ENCODE measurements at regions not wholly inside any gene's neighbourhood (a gene's known extent, or its start where the extent isn't known, plus 50 kb on each side); places are given as distances from the start of the nearest gene placed in this dataset.
"Not testable (repeated sequence)": the region's sequence is repeated elsewhere in the genome, so short reads cannot be mapped to it uniquely, and the experiment has no call there.

DNA sequence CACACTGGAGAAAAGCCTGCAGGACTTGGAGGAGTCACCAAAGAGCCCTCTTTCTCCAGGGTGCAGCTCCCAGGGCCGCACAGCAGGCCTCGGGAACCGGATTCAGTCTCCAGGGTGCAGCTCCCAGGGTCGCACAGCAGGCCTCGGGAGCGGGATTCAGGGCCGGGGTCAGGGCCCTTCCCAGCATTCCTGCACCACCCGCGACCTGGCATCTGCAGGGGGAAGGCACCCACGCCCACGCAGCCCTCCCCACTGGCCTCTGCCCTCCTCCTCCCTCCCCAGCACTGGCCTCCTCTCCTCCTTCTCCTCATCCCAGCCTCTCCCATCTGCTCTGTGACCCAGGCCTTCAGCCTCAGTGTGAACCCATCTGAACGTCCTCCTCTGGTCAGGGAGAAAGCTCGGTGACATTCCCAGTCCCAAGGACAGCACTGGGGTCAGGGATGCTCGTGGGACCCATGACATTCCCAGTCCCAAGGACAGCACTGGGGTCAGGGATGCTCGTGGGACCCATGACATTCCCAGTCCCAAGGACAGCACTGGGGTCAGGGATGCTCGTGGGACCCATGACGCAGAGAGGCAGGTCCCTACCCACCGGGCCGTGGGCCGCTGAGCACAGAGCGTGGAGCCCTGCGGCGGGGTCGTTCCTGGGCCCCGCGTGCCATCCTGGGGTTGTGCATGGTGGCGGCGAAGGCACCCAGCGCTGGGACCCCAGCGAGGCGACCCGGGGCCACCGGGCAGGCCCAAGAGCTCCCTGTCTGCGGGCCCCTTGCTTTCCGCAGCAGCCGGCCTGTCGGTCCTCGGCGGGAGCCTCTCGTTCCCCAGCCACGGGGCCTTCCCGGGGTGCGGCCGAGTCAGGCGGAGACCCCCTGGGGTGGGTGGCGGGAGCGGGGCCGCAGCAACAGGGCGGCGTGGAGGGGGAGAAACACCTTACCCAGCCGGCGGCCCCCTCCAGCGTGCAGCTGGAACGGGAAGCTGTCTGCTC, 550.2 kb upstream of the SALL3 start:
- no peak for DNase-seq

DNA sequence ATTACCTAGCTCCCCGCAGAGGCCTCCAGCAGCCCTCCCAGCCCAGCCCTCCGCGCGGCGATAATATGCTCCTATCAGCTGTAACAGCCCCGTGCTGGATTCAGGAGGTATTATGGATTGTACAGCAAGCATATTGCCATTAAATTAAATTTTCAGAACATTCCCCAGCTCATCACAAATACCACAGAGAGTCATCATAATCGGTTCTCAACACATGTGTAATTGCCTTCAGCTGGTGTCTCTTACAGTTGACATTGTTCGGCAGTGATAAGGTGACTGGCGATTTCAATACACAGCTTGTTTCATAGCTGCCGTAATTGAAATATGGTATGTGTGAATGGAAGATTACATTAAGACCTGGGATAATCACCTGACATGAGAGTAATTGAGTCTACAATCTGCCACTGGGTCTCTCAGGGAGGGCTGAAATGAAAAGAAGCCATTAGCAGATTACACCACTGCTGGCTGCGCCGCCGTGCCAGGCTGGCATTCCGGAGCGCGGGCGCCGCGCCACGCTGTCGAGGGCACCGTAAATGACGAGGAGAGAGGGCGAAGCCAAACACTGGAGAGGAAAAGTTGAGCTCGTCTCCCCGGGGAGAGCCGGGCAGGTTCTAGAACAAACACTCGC, 549.4 kb upstream of the SALL3 start:
- DNase-seq = no peak

DNA sequence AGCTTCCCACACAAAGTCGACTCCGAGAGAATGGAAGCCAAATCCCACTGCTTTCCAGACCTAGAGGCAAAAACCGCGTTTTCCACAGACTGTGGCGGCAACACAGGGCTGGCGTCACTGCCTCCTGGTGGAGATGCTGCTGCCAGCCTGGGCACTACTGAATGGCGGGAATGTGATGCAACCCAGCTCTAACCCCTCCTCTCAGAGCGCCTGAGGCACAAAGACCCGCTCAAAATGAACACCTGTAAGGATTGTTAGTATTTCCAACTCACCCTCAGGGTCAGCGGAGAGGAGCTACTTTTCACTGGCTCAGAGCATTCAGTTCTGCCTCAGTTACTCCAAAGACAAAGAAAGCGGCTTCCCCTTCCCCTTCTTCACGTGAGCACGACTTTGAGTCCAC, 548.0 kb upstream of the SALL3 start:
- no peak for DNase-seq

DNA sequence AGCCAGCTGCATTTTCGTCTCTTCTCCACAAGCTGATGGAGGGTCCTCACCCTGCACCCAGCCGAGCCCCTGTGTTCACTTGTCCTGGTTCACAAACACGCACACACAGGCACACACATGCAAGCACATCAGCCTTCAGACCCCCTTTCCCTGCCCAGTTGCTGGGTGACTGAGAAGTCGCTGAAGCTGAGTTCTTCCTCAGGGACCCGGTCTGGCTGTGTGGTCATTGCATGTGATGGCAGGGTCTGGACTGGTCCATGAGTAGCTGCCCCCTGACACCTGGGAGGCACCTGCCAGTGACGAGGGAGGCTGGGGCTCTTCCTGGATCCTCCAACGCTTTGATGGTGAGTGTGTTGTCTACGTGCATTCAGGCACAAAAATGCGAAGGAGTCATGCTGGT, 546.1 kb upstream of the SALL3 start:
- no peak for DNase-seq

DNA sequence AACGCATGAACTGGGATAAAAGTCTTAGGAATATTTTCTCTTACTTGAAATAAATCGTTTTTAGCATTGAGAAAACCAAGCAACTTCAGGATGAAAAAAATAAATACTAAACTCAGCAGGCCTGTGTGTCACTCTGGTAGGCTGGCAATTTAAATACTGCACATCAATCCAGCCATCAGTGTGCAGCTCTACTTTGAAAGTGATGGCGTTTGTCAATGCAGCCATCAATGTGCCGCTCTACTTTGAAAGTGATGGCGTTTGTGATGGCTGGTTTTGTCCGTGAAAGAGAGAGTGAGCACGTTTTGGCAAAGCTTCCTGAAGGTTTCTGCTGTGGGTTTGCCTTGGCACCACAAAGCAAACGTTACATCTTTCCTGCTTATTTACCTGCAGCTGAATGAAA, 543.5 kb upstream of the SALL3 start:
- DNase-seq = no peak

DNA sequence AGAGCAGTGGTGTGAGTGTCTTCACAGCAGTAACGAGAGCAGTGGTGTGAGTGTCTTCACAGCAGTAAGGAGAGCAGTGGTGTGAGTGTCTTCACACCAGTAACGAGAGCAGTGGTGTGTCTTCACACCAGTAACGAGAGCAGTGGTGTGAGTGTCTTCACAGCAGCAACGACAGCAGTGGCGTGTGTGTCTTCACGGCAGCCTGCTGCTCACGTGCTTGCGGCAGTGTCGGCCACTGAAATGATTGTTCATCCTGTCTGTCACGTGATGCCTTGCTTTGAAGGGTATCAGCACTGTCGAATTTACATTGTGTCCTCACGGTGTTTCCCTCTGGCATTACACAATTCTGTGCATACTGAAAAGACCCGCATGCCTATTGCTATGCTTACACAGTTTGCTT, 541.4 kb upstream of the SALL3 start:
- DNase-seq = not testable (repeated sequence)

DNA sequence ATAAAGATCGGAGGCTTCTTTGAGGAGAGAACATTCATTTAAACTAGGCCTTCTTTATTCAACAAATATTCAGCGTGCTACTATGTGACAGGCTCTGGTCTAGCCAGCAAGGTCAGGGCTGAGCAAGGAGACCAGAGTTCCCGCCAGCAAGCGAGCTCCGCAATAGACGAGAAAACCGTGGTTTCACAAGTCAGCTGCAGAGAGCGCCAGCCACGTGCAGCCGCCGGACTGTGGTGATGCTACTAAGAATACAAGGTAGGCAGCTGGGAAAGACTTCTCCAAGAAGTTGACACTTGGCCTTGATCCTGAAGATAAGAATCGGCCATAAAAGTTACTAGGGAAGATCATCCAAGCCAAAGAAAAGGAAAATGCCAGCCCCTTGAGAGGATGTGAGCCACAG, 533.7 kb upstream of the SALL3 start:
- DNase-seq = no peak

DNA sequence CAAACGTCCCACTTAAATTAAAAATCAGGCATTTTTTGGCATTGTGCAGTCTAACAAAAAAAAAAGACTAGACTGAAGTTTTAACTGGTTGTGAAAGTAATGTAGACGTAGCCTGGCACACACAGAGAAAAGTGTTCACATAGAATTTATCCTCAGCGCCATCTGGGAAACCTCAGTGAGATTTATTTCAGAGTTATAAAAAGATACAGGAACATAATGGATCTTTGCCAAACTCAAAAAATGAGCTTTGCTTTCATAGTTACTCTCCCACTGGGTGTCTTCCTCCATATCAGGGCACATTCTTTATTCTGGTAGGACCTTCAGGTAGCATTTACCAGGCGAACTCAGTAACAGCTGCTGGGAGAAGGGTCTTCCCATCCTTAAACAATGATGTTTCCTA, 532.4 kb upstream of the SALL3 start:
- DNase-seq = no peak

DNA sequence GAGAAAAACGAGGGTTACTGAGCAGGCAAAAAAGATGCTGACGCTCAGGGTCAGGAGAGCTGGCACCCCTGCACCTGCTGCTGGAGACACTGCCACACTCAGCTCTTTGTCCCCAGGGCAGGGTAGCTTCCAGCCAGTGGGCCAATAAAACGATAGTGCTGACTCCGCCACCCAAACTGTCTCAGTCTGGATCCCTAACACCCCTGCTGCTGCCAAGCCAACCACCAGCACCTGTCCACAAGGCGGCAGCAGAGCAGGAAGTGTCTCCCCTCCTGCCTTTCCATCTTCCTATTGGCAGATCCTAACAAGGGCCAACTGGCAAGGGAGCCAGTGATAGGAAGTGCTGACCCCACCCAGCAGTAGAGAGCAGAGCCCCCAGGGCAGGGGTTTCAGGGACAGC, 531.5 kb upstream of the SALL3 start:
- DNase-seq = no peak

DNA sequence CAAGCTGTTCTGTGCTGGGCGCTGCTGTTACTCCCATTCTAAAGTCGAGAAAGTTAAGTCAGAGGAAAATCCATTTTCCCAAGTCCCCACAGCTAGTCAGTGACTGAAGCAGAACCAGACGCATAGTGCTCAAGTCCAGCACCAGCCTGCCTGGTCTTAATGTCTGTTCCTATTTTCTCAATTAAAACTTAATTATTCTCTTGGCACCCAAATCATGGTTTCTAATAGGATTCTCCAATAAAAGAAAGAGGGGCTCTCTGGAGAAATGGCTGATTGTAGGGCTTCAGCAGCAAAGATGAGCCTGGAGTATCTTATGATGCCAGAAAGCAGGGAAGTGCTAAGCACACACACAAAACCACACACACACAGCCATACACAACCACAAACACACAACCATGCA, 531.0 kb upstream of the SALL3 start:
- no peak for DNase-seq

DNA sequence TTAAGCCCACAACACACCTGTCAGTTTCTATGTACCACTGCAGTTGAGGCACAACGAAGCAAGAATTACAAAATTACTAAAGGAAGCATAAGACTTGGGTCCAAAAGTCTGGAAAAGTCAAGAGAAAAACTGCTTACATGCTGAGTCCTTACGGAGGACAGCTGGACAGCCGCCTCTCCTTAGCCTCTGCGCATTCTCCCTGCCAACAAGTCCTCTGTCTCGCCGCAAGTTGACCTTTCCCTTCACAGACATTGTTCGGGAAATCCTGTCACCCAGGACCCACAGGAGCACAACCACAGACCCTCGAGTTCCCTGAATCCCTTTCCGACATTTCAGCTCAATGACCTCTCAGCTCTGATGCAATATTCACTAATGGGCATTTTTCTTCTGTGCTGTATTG, 525.4 kb upstream of the SALL3 start:
- DNase-seq = no peak

DNA sequence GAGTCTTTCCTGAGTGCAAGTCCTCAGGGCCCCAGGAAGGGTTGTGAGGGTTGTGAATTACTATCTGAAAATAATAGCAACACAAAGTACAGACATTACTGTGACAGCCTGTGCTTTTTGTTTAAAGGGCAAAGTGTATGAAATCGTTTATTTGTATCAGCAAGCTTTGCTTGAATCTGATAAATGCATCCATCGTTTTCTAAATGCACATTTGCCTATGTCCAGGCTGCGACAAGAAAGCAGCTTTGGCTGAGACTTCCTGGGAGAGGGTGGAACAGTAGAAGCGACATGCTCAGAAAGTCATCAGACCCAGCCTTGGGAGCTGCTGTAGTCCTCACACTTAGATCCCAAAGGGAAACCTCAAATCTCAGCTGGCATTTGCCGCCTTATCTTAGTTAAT, 524.2 kb upstream of the SALL3 start:
- no peak for DNase-seq

DNA sequence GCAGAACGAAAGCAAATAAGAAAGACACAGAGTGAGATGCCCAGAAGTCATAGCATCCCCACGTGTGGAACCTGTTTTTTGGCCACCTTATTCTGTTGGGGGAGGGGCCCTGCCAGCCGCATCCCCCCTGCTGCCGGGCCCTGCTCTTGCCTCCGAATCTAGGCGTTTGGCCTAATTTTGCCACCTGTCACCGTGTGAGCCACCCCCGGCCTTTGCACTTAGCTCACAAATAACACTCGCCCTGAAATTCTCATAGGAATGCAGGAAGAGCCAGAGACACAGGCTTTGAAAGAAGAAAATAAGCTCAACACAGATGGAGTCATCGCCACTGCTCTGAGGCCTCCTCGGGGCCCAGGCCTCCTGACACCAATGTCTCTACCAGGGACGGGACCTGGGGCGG, 522.6 kb upstream of the SALL3 start:
- DNase-seq = no peak

DNA sequence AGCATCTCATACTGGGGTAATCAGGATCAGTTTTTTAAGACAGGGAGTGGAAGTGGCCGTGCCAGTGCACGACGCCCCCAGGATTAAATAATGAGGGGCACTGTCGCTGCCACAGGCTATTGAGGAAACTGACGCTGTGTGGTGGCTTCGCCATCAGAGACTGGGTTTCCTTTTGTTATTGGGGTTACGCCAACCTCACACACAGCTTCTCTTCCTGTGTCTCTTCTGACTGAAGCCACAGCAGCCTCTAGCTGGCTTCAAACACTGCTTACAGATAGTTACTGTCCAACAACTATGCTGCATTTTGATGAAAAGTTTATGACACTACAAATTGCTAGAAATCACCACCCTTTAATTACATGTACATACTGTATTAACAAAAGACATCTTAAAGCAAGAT, 521.9 kb upstream of the SALL3 start:
- no peak for DNase-seq

DNA sequence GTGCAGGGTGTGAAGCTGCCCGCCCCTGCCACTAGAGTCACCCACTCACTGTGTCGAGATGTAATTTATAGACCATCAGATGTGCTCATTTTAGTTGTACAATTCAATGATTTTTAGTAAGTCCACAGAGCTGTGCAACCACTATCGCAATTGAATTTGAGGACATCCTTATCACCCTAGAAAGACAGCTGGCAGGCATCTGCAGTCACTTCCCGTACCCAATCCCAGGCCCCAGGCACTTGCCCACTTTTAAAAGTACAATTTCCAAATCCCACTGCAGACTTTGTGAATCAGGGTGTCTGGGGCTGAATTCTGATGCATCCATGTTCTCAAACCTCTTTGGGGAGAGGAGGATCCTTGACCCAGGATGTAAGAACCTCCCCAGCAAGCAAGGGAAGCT, 521.3 kb upstream of the SALL3 start:
- no peak for DNase-seq

DNA sequence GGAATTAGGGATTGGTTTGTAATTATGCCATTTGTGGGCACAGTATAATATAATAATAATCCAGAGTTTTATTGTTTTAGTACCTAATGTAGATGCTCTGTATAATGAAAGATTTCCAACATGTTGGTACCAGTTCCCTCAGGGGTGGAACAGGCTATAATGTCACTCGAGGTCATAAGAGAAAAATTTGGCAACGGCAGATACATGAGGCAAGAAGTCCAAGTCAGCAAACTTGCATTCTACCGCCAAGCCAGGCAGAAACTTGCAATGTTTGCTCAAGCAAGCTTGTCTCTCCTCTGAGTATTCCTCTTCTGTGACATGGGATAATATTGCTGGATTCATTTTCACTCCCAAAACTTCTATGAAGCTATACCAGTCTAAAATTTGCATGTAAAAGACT, 520.0 kb upstream of the SALL3 start:
- DNase-seq = no peak

DNA sequence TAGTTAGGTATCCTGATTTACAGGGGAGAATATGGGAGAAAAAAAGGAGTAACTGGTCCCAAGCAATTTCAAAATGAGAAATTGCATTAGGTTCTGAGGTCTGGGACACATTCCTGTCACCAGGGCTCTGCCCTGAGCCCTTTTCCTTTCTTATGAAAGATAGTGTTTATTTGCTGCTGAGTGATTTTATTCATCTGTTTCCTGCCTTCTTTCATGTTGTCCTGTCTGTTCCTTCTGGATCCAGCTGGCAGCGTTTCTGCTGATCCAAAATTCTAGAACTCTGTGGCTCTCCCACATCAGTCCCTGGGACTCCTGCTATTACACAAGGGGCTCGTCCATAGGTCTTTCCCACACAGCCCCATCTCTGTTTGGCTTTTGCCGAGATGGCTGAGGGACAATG, 519.1 kb upstream of the SALL3 start:
- DNase-seq = no peak

DNA sequence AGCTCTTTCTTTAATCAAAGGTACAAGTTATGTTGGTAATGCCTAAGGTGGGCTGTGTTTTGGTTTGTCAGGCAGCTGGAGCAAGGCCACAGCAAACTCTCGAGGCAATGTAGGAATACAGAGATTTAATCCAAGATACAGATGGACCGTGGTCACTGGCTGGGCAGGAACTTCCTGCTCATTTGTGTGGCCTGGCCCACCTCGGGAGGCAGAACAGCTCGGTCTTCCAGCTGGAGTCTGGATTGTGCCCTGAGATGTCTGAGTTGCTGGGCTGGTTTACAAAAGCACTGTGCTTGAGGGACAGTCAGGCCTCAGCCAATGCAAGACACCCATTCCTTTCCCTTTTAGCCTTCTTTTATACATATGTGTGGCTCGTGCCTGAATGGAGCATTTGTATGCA, 506.1 kb upstream of the SALL3 start:
- DNase-seq = no peak

DNA sequence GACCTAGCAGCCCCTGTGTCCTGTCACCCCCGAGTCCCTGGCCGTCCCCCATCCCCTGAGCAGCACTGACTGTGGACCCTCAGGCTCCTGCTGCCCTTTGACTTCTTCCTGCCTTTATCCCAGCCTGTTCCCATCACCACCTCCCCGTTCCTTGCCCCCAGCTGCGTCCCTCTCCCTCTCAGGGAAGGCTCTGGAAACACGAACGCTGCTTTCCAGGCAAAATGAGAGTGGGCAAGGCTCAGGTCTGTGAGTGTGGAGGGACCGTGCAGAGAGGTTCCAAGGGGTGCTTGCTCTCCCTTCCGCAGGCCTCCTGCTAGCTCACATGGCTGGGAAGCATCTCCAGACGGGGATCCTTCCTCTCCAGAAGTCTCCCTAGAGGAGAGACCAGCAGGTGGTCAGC, 501.8 kb upstream of the SALL3 start:
- DNase-seq = no peak

DNA sequence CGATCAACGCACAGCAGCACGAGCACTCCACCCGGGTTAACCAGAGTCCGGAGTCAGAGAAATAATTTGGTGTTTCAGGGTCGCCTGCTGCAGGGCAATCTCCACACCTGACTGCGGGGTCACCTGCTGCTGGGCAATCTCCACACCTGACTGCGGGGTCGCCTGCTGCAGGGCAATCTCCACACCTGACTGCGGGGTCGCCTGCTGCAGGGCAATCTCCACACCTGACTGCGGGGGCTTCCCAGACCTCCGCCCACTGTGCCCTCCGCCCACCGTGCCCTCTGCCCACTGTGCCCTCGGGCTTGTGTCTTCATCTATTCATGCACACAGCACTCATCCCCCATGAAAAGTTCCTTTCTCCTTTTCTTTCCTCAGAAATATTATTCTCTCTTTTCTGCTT, 500.2 kb upstream of the SALL3 start:
- DNase-seq = no peak

DNA sequence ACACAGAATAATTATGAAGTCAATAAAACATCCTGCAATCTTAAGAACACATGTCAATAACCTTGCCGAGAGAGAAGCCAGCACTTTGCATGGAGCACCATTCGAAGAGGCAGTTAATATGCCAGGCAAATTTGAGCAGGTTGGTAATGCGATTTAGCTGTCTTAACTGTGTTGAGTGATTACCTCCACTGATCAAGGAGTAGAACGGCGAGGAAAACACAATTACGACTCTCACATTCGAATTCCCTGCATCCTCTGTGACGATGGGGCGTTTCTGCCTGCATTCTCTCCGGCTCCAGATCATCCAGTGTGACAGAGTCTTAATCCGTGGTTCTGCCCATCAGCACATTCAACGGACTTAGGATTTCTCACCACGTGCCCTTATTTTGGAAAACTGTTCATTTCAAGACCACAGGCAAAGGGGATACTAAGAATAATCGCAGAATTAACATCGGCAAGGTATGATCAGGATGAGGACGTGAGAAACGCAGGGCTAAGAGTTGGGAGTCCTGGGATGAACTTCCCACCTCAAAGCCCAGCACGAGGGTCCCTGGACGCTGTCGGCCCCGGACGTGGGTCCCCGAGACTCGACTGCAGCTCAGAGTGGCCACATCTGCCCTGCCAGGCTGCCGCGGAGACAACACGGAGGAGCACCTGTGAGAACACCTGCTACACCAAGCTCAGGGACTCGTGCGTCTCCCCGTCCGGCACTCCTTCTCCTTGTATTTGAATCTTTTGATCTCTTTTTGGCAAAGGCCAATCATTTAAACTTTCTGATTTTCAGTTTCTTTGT, 499.2 kb upstream of the SALL3 start:
- DNase-seq = no peak

DNA sequence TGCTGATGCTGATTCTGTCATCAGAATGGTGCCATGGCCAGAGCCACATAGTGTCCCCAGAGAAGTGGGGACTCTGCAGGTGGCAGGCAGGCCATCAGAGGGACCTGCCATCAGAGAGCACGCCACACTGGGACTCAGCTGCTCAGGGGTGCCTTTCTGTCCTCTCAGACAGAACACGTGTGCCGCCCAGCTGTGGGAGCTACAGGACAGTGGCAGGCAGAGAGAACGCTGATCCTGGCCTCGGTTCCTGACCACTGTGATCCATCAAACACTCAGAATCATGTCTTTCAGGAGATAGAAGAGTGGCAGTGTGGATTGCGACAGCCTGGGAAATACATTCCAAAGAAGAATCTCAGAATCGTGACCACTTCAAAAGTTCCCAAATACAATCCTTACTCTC, 497.2 kb upstream of the SALL3 start:
- DNase-seq = no peak

DNA sequence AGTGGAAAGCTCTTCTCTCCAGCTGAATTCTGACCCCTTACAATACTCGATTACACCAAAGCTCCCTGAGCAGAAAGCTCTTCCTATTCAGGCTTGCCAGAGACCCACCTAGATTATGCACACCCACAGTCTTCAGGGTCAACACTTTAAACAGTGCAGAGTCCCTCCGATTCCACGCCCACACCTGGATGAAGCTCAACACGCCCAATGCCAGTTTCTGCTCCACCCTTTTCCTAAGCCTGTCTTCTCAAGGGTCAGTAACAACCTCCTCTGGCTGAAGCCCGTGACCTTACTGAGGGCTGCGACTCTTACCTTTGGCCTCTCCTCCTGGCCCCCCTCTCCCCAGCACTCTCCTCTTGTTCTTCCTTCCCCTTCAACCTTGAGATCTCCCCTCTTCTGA, 492.0 kb upstream of the SALL3 start:
- DNase-seq = no peak
